H9 (cell line): ENCODE measurements at regions not wholly inside any gene's neighbourhood (a gene's known extent, or its start where the extent isn't known, plus 50 kb on each side); places are given as distances from the start of the nearest gene placed in this dataset.
A peak's percentile ranks its signal among the peaks of the same experiment; 100 is the strongest.
"Not testable (repeated sequence)": the region's sequence is repeated elsewhere in the genome, so short reads cannot be mapped to it uniquely, and the experiment has no call there.

Experiments
- DNase-seq: peaks from one replicate; pipeline ENCODE4 v3.0.0-alpha.2; 2017
- H2AFZ ChIP-seq: one replicate; pipeline ENCODE4 v1.6.1; 2013; ENCODE audit warnings: mild to moderate bottlenecking, low read length, control low read depth, moderate library complexity
- H2AK5ac ChIP-seq: 2 replicates; pipeline ENCODE4 v1.6.1; 2013; ENCODE audit warnings: low read length, control low read depth, mixed read lengths; ENCODE audit not compliant: insufficient read length
- H2BK120ac ChIP-seq: one replicate; pipeline ENCODE4 v1.6.1; 2013; ENCODE audit warnings: low read depth, mild to moderate bottlenecking, low read length, control low read depth, inconsistent platforms; ENCODE audit not compliant: poor library complexity, severe bottlenecking
- H2BK12ac ChIP-seq: 2 replicates; pipeline ENCODE4 v1.6.1; 2013; ENCODE audit warnings: low read length, control low read depth, mixed read lengths, low read depth; ENCODE audit not compliant: insufficient read length
- H2BK15ac ChIP-seq: 2 replicates; pipeline ENCODE4 v1.6.1; 2013; ENCODE audit warnings: low read depth, low read length, control low read depth
- H2BK20ac ChIP-seq: one replicate; pipeline ENCODE4 v1.6.1; 2013; ENCODE audit warnings: low read depth, mild to moderate bottlenecking, low read length, control low read depth, inconsistent platforms; ENCODE audit not compliant: poor library complexity, severe bottlenecking
- H2BK5ac ChIP-seq: 2 replicates; pipeline ENCODE4 v1.6.1; 2013; ENCODE audit warnings: low read length, control low read depth, mixed read lengths; ENCODE audit not compliant: insufficient read length
- H3K14ac ChIP-seq: 2 replicates; pipeline ENCODE4 v1.6.1; 2013; ENCODE audit warnings: low read length, control low read depth; ENCODE audit not compliant: insufficient read depth
- H3K18ac ChIP-seq: 2 replicates; pipeline ENCODE4 v1.6.1; 2013; ENCODE audit warnings: low read depth, mild to moderate bottlenecking, mixed read lengths, low read length, control low read depth; ENCODE audit not compliant: insufficient read length
- H3K23ac ChIP-seq: 2 replicates; pipeline ENCODE4 v1.6.1; 2013; ENCODE audit warnings: low read length, control low read depth, mixed read lengths, low read depth; ENCODE audit not compliant: insufficient read length
- H3K23me2 ChIP-seq: 2 replicates; pipeline ENCODE4 v1.6.1; 2013; ENCODE audit warnings: low read depth, mild to moderate bottlenecking, mixed read lengths, low read length, control low read depth; ENCODE audit not compliant: insufficient read length, poor library complexity, severe bottlenecking
- H3K27ac ChIP-seq: 2 replicates; pipeline ENCODE4 v1.5.1; 2013; ENCODE audit warnings: low read length, control low read depth, mixed read lengths, low read depth; ENCODE audit not compliant: insufficient read length
- H3K27me3 ChIP-seq: 2 replicates; pipeline ENCODE4 v1.6.1; 2013; ENCODE audit warnings: low read length, control low read depth, inconsistent platforms; ENCODE audit not compliant: insufficient read depth
- H3K4ac ChIP-seq: 2 replicates; pipeline ENCODE4 v1.6.1; 2013; ENCODE audit warnings: low read depth, mild to moderate bottlenecking, control low read depth, inconsistent platforms, low read length, moderate library complexity
- H3K4me1 ChIP-seq: 2 replicates; pipeline ENCODE4 v1.6.1; 2013; ENCODE audit warnings: low read length, control low read depth, inconsistent platforms; ENCODE audit not compliant: insufficient read depth
- H3K4me2 ChIP-seq: 2 replicates; pipeline ENCODE4 v1.6.1; 2013; ENCODE audit warnings: low read length, control low read depth, mixed read lengths; ENCODE audit not compliant: insufficient read length, insufficient read depth
- H3K56ac ChIP-seq: 2 replicates; pipeline ENCODE4 v1.6.1; 2013; ENCODE audit warnings: low read depth, mild to moderate bottlenecking, mixed read lengths, low read length, control low read depth; ENCODE audit not compliant: insufficient read length
- H3K79me1 ChIP-seq: 2 replicates; pipeline ENCODE4 v1.6.1; 2013; ENCODE audit warnings: low read depth, mild to moderate bottlenecking, moderate library complexity, low read length, control low read depth, inconsistent platforms; ENCODE audit not compliant: insufficient read depth, poor library complexity, severe bottlenecking
- H3K79me2 ChIP-seq: 2 replicates; pipeline ENCODE4 v1.6.1; 2013; ENCODE audit warnings: low read length, control low read depth, inconsistent platforms; ENCODE audit not compliant: insufficient read depth
- H3K9ac ChIP-seq: 2 replicates; pipeline ENCODE4 v1.6.1; 2013; ENCODE audit warnings: low read length, control low read depth, mixed read lengths; ENCODE audit not compliant: insufficient read length; ENCODE audit errors: extremely low read depth
- H3K9me3 ChIP-seq: one replicate; pipeline ENCODE4 v1.6.1; 2013; ENCODE audit warnings: low read depth, low read length, inconsistent platforms; ENCODE audit not compliant: control insufficient read depth
- H3T11ph ChIP-seq: one replicate; pipeline ENCODE4 v1.6.1; 2013; ENCODE audit warnings: mild to moderate bottlenecking, low read length, control low read depth, inconsistent platforms
- H4K20me1 ChIP-seq: one replicate; pipeline ENCODE4 v1.6.1; 2013; ENCODE audit not compliant: control insufficient read depth, insufficient read length, insufficient read depth
- H4K5ac ChIP-seq: 2 replicates; pipeline ENCODE4 v1.6.1; 2013; ENCODE audit warnings: low read depth, mild to moderate bottlenecking, mixed read lengths, low read length, control low read depth; ENCODE audit not compliant: insufficient read length
- H4K8ac ChIP-seq: replicated peaks from 2 replicates; pipeline ENCODE4 v1.6.1; 2013; ENCODE audit warnings: low read length, control low read depth, mixed read lengths, low read depth; ENCODE audit not compliant: insufficient read length
- H4K91ac ChIP-seq: 2 replicates; pipeline ENCODE4 v1.6.1; 2013; ENCODE audit warnings: low read depth, mild to moderate bottlenecking, moderate library complexity, mixed read lengths, low read length, control low read depth; ENCODE audit not compliant: insufficient read length
- H3K27ac Mint-ChIP-seq, 3 experiments: 2 replicates in 2 of 3; 3 replicates in 1 of 3; pipeline ENCODE4 v1.8.0; 2020 to 2021; ENCODE audit warnings: mixed read lengths in 3 of 3, mild to moderate bottlenecking in 1 of 3, moderate library complexity in 1 of 3
- H3K27me3 Mint-ChIP-seq: 2 replicates; pipeline ENCODE4 v1.8.0; 2021; ENCODE audit warnings: low read depth, mild to moderate bottlenecking, moderate library complexity, mixed read lengths
- H3K36me3 Mint-ChIP-seq, 3 experiments: 2 replicates in 2 of 3; 3 replicates in 1 of 3; pipeline ENCODE4 v1.8.0; 2020 to 2021; ENCODE audit warnings: low read depth in 3 of 3, mixed read lengths in 3 of 3; ENCODE audit not compliant: insufficient read depth in 1 of 3
- H3K4me1 Mint-ChIP-seq, 2 experiments: 2 replicates each; pipeline ENCODE4 v1.8.0; 2020; ENCODE audit warnings: mixed read lengths in 2 of 2
- H3K4me3 Mint-ChIP-seq, 2 experiments: 2 replicates in 1 of 2; 3 replicates in 1 of 2; pipeline ENCODE4 v1.8.0; 2020 to 2021; ENCODE audit warnings: mild to moderate bottlenecking in 2 of 2, mixed read lengths in 2 of 2, moderate library complexity in 1 of 2
- H3K9me3 Mint-ChIP-seq, 2 experiments: 2 replicates in 1 of 2; 3 replicates in 1 of 2; pipeline ENCODE4 v1.8.0; 2020; ENCODE audit warnings: mild to moderate bottlenecking in 2 of 2, mixed read lengths in 2 of 2, moderate library complexity in 1 of 2
- CTCF ChIP-seq: fragments of 200-600 bp; sonication (generic); conservative IDR thresholded peaks from 3 replicates; pipeline ENCODE4 v1.8.0; 2021; ENCODE audit warnings: antibody characterized with exemption, mild to moderate bottlenecking
- WGBS: extraction: QIAGEN DNeasy Blood & Tissue Kit; methylation state at CpG from one replicate; pipeline ENCODE4 v1.1.7; 2013; ENCODE audit warnings: missing lambda C conversion rate, low lambda C conversion rate, mixed read lengths; ENCODE audit not compliant: insufficient read length; ENCODE audit errors: extremely low coverage; 5-methylcytosine and 5-hydroxymethylcytosine counted together

DNA sequence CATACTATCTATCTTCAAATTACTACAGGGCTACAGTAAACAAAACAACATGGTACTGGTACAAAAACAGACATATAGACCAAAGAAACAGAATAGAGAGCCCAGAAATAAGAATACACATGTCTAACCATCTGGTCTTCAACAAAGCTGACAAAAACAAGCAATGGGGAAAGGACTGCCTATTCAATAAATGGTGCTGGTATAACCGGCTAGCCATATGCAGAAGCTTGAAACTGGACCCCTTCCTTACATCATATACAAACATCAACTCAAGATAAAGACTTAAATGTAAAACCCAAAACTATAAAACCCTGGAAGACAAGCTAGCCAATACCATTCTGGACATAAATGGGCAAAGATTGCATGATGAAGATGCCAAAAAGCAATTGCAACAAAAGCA, 1143.7 kb downstream of the DNAJB9 start:
- Histone ChIP-seq H3K56ac (no peak overlapping the region), H2BK5ac (no peak overlapping the region), H3K27ac (no peak overlapping the region), H4K8ac (no peak overlapping the region), H3K14ac (no peak overlapping the region), H3T11ph (no peak overlapping the region), H2BK15ac (no peak overlapping the region), H3K27me3 (no peaks in the 10 kb centered on the region), H3K79me1 (no peaks in the 10 kb centered on the region), H3K18ac (no peak overlapping the region), H3K9me3 (no peaks in the 10 kb centered on the region), H2BK20ac (no peak overlapping the region), H3K9ac (no peak overlapping the region), H3K4ac (no peak overlapping the region), H3K79me2 (no peaks in the 10 kb centered on the region), H4K5ac (no peak overlapping the region), H2AFZ (no peak overlapping the region), H2AK5ac (no peak overlapping the region), H3K4me1 (no peaks in the 10 kb centered on the region), H2BK120ac (no peak overlapping the region), H3K23ac (no peak overlapping the region), H2BK12ac (no peak overlapping the region), H4K20me1 (no peaks in the 10 kb centered on the region), H3K23me2 (no peaks in the 10 kb centered on the region), H4K91ac (no peak overlapping the region), H3K4me2 (no peak overlapping the region)
- Mint-ChIP-seq H3K9me3 (peaks cover 0 to 1% of the 10 kb centered on the region in 2 experiments; a peak in 1 of 5 replicates), H3K27ac (no peak overlapping the region), H3K27me3 (no peaks in the 10 kb centered on the region), H3K4me3 (no peak overlapping the region), H3K36me3 (peaks cover 0 to 6% (median 0%) of the 10 kb centered on the region in 3 experiments; a peak in 2 of 7 replicates), H3K4me1 (no peaks in the 10 kb centered on the region)
- WGBS = no CpG with 5 or more reads among the region's 1 CpG
- DNase-seq = no peak
- TF ChIP-seq CTCF = no peak

GRCh38 chr7:109719359-109719758, 1149.7 kb downstream of the DNAJB9 start:
- not testable (repeated sequence) for H3K79me2 ChIP-seq, H3K9ac ChIP-seq, H3K14ac ChIP-seq, H3K27me3 ChIP-seq, H2BK15ac ChIP-seq, H3K4me1 Mint-ChIP-seq, H3K4me1 ChIP-seq, H3K27ac Mint-ChIP-seq, H3K4me3 Mint-ChIP-seq, H4K8ac ChIP-seq, H2AFZ ChIP-seq, H3K23me2 ChIP-seq, H4K91ac ChIP-seq, H2BK12ac ChIP-seq, H3K23ac ChIP-seq, H4K20me1 ChIP-seq, H2BK120ac ChIP-seq, H3K56ac ChIP-seq, H3T11ph ChIP-seq, H4K5ac ChIP-seq, H2AK5ac ChIP-seq, H3K27me3 Mint-ChIP-seq, H3K4ac ChIP-seq, H3K4me2 ChIP-seq, H3K9me3 ChIP-seq, H3K27ac ChIP-seq, H3K79me1 ChIP-seq, H2BK20ac ChIP-seq, H2BK5ac ChIP-seq, H3K18ac ChIP-seq
- WGBS = no CpG with 5 or more reads among the region's 8 CpGs
- DNase-seq = peak; percentile 28
- H3K9me3 Mint-ChIP-seq = peaks cover 9 to 20% of the 10 kb centered on the region in 2 experiments; a peak in 4 of 5 replicates
- peaks cover 0 to 41% (median 14%) of the 10 kb centered on the region in 3 experiments; a peak in 5 of 7 replicates for H3K36me3 Mint-ChIP-seq
